HCT116 (cell line): ENCODE measurements at regions not wholly inside any gene's neighbourhood (a gene's known extent, or its start where the extent isn't known, plus 50 kb on each side); places are given as distances from the start of the nearest gene placed in this dataset.

Source experiments
- ATAC-seq: fragments of 200-7000 bp; cut with Tn5 transposase; 2 replicates; pipeline ENCODE4 v1.9.1; 2020; ENCODE audit warnings: mild to moderate bottlenecking, moderate library complexity
- BruUV-seq: library from RNA; stranded (reverse); fragments of 400-500 nt; replicated peaks from 2 replicates; lab custom pipeline; 2021; lab: Mats Ljungman, UMichigan
- CTCF ChIA-PET: fragments of 300-600 bp; sonication (Branson Sonifier 250); formaldehyde crosslinking; loops from one replicate; lab custom pipeline; 2021; ENCODE audit warnings: antibody characterized with exemption; lab: Charles Lee
- POLR2A ChIA-PET: fragments of 300-600, 350-600 bp; sonication (Branson Sonifier 250); formaldehyde crosslinking; loops from one replicate; lab custom pipeline; 2021; ENCODE audit warnings: antibody characterized with exemption; lab: Charles Lee
- RAD21 ChIA-PET, 2 experiments: fragments of 300-600 bp; sonication (Branson Sonifier 250); formaldehyde crosslinking; loops; one replicate each; lab custom pipeline; 2023; ENCODE audit warnings: low total read pairs in 2 of 2; ENCODE audit not compliant: uncharacterized antibody in 2 of 2, unreplicated experiment in 2 of 2, low non-redundant PET in 1 of 2; lab: Charles Lee
- DNase-seq: peaks from one replicate; pipeline ENCODE4 v3.0.0-alpha.2; 2010; ENCODE audit warnings: low read depth, low spot score
- H2AFZ ChIP-seq: fragments of 200-600 bp; shearing (Covaris generic), sonication (generic); 2 replicates; pipeline ENCODE4 v1.6.1; 2017; ENCODE audit warnings: low read depth, mixed run types, mixed read lengths, antibody characterized with exemption, low read length; ENCODE audit not compliant: poor library complexity, severe bottlenecking
- H3K27ac ChIP-seq: 2 replicates; pipeline ENCODE4 v1.5.1; 2012; ENCODE audit warnings: low read depth, low read length
- H3K27me3 ChIP-seq: fragments of 200-600 bp; sonication (generic); 2 replicates; pipeline ENCODE4 v1.6.1; 2016; ENCODE audit warnings: mixed run types, low read length, mixed read lengths; ENCODE audit not compliant: insufficient read depth
- H3K36me3 ChIP-seq, 2 experiments: fragments of 200-500 bp in 1 of 2; fragments of 200-600 bp in 1 of 2; sonication (Bioruptor generic) in 1 of 2; sonication (generic) in 1 of 2; 2 replicates each; pipeline versions ENCODE4 v1.5.1 to v1.6.1; 2014 to 2016; ENCODE audit warnings: low read length in 2 of 2, inconsistent platforms in 1 of 2, mixed read lengths in 1 of 2, mixed run types in 1 of 2; ENCODE audit not compliant: insufficient read depth in 2 of 2, control insufficient read depth in 1 of 2
- H3K4me1 ChIP-seq, 2 experiments: fragments of 200-600 bp in 1 of 2; sonication (generic) in 1 of 2; 2 replicates each; pipeline versions ENCODE4 v1.5.1 to v1.6.1; 2012 to 2017; ENCODE audit warnings: low read length in 2 of 2, inconsistent platforms in 1 of 2, mild to moderate bottlenecking in 1 of 2, mixed read lengths in 1 of 2, mixed run types in 1 of 2, moderate library complexity in 1 of 2; ENCODE audit not compliant: insufficient read depth in 2 of 2, control insufficient read depth in 1 of 2
- H3K4me2 ChIP-seq: fragments of 200-600 bp; sonication (generic); 2 replicates; pipeline ENCODE4 v1.6.1; 2017; ENCODE audit warnings: mixed run types, low read length, mixed read lengths
- H3K4me3 ChIP-seq, 2 experiments: fragments of 200-600 bp in 1 of 2; sonication (generic) in 1 of 2; replicated peaks in 1 of 2; 2 replicates each; pipeline ENCODE4 v1.5.1; 2011 to 2016; ENCODE audit warnings: low read length in 2 of 2, control low read depth in 1 of 2, low read depth in 1 of 2, mild to moderate bottlenecking in 1 of 2, mixed read lengths in 1 of 2, mixed run types in 1 of 2
- H3K79me2 ChIP-seq: fragments of 200-600 bp; sonication (generic); 2 replicates; pipeline ENCODE4 v1.6.1; 2017; ENCODE audit warnings: mild to moderate bottlenecking, mixed run types, low read length, moderate library complexity, mixed read lengths; ENCODE audit not compliant: insufficient read depth
- H3K9ac ChIP-seq: fragments of 200-600 bp; sonication (generic); 2 replicates; pipeline ENCODE4 v1.6.1; 2016; ENCODE audit warnings: low read length, mixed read lengths
- H3K9me2 ChIP-seq: fragments of 200-600 bp; sonication (generic), shearing (Covaris generic); 2 replicates; pipeline ENCODE4 v1.6.1; 2017; ENCODE audit warnings: mixed run types, mild to moderate bottlenecking, moderate library complexity; ENCODE audit not compliant: insufficient read depth
- H3K9me3 ChIP-seq, 2 experiments: fragments of 200-500 bp in 1 of 2; fragments of 200-600 bp in 1 of 2; sonication (Bioruptor generic) in 1 of 2; sonication (generic) in 1 of 2; 2 replicates each; pipeline ENCODE4 v1.6.1; 2014 to 2017; ENCODE audit warnings: low read length in 2 of 2, mixed read lengths in 2 of 2, inconsistent platforms in 1 of 2, low read depth in 1 of 2, mild to moderate bottlenecking in 1 of 2, mixed run types in 1 of 2, moderate library complexity in 1 of 2; ENCODE audit not compliant: control insufficient read depth in 1 of 2, insufficient read depth in 1 of 2
- H4K20me1 ChIP-seq: fragments of 200-600 bp; sonication (generic), shearing (Covaris generic); 2 replicates; pipeline ENCODE4 v1.6.1; 2017; ENCODE audit warnings: mixed run types, mild to moderate bottlenecking, moderate library complexity; ENCODE audit not compliant: insufficient read depth
- CBX3 ChIP-seq: IDR thresholded peaks from 2 replicates; pipeline ENCODE4 v1.6.1; 2012; ENCODE audit warnings: low read depth
- CEBPB ChIP-seq: IDR thresholded peaks from 2 replicates; pipeline ENCODE4 v1.6.1; 2012; ENCODE audit warnings: low read depth
- CTCF ChIP-seq, 3 experiments: fragments of 200-600 bp in 1 of 3; sonication (generic) in 1 of 3; IDR thresholded peaks in 2 of 3; conservative IDR thresholded peaks in 1 of 3; 2 replicates each; pipeline ENCODE4 v1.5.1; 2012 to 2017; ENCODE audit warnings: low read depth in 2 of 3, low read length in 2 of 3, antibody characterized with exemption in 1 of 3, borderline replicate concordance in 1 of 3, control low read depth in 1 of 3, mild to moderate bottlenecking in 1 of 3, mixed read lengths in 1 of 3, mixed run types in 1 of 3, moderate library complexity in 1 of 3; ENCODE audit not compliant: insufficient read depth in 1 of 3
- ELF1 ChIP-seq: IDR thresholded peaks from 2 replicates; pipeline ENCODE4 v1.6.1; 2012; ENCODE audit warnings: low read depth, borderline replicate concordance
- EZH2phosphoT487 ChIP-seq: fragments of 200-600 bp; IDR thresholded peaks from 2 replicates; pipeline ENCODE4 v1.6.1; 2018; ENCODE audit warnings: antibody characterized with exemption, borderline replicate concordance
- FOSL1 ChIP-seq: IDR thresholded peaks from 2 replicates; pipeline ENCODE4 v1.6.1; 2012; ENCODE audit warnings: low read depth
- JUND ChIP-seq: IDR thresholded peaks from 2 replicates; pipeline ENCODE4 v1.6.1; 2012
- MAX ChIP-seq: IDR thresholded peaks from 2 replicates; pipeline ENCODE4 v1.6.1; 2012
- REST ChIP-seq: IDR thresholded peaks from 2 replicates; pipeline ENCODE4 v1.6.1; 2012; ENCODE audit warnings: low read depth
- SP1 ChIP-seq: IDR thresholded peaks from 2 replicates; pipeline ENCODE4 v1.6.1; 2012; ENCODE audit warnings: low read depth
- YY1 ChIP-seq: IDR thresholded peaks from 2 replicates; pipeline ENCODE4 v1.6.1; 2011; ENCODE audit warnings: low read length, low read depth, moderate library complexity, mild to moderate bottlenecking; ENCODE audit not compliant: insufficient replicate concordance; ENCODE audit errors: extremely low read depth
- ZNF274 ChIP-seq: fragments of 200-500 bp; sonication (Bioruptor generic); IDR thresholded peaks from 2 replicates; pipeline ENCODE4 v1.6.1; 2014; ENCODE audit warnings: mild to moderate bottlenecking, low read depth, low read length, inconsistent platforms
- intact Hi-C: fragments of 100-400 bp; cut with micrococcal nuclease; formaldehyde crosslinking; loops from 2 replicates; pipeline ENCODE4 v1.10.0; 2022

GRCh38 chr6:67886840-67887292 lies 748.2 kb upstream of the ADGRB3 start:
- intact Hi-C loops = no loop called here
- RAD21 ChIA-PET = no interaction called here

More at GRCh38 chr6:67886840-67887292, 748.2 kb upstream of the ADGRB3 start:
- H3K9me2 ChIP-seq = no peaks in the 10 kb centered on the region
- H3K9me3 ChIP-seq = peaks cover 5 to 14% of the 10 kb centered on the region in 2 experiments; a peak in 2 of 4 replicates
- H3K4me3 ChIP-seq = no peak overlapping the region
- no peaks in the 10 kb centered on the region for H4K20me1 ChIP-seq
- no peak overlapping the region for H3K4me2 ChIP-seq
- no TSS peak for BruUV-seq
- no peak overlapping the region for H2AFZ ChIP-seq
- no peak for ATAC-seq
- H3K27ac ChIP-seq = no peak overlapping the region
- no peak for TF ChIP-seq ZNF274
- no peak for TF ChIP-seq REST
- no peak for TF ChIP-seq JUND
- TF ChIP-seq ELF1 = no peak
- no peak for TF ChIP-seq CBX3
- no peak for TF ChIP-seq YY1
- no peak for TF ChIP-seq CEBPB
- TF ChIP-seq EZH2phosphoT487 = no peak
- TF ChIP-seq FOSL1 = no peak
- no peak for TF ChIP-seq SP1
- no peak for TF ChIP-seq MAX
- TF ChIP-seq CTCF (IDR thresholded peaks at IDR 0.05 in 2 of 3, conservative IDR thresholded peaks at IDR 0.05 in 1 of 3; ENCODE audit: borderline replicate concordance in 1 of 3, insufficient read depth in 1 of 3, low read depth in 2 of 3, low read length in 2 of 3) = no peak
- TF ChIP-seq, all 23 proteins: peak for 0
- Histone ChIP-seq H3K9ac (no peak overlapping the region), H3K4me1 (no peaks in the 10 kb centered on the region), H3K36me3 (no peaks in the 10 kb centered on the region), H3K27me3 (no peaks in the 10 kb centered on the region), H3K79me2 (no peaks in the 10 kb centered on the region)
- DNase-seq = no peak
- ChIA-PET POLR2A (no interaction called here), CTCF (no interaction called here)
